K562 (cell line): ENCODE measurements at regions not wholly inside any gene's neighbourhood (a gene's known extent, or its start where the extent isn't known, plus 50 kb on each side); places are given as distances from the start of the nearest gene placed in this dataset.

ENCODE experiments used
- GTF2F1 ChIP-seq: IDR thresholded peaks from 2 replicates; pipeline ENCODE4 v1.6.1; 2011; ENCODE audit warnings: low read depth, low read length, improper control_type of control experiment
- PRPF4 ChIP-seq: fragments of 200-400 bp; formaldehyde crosslinking; IDR thresholded peaks from one replicate; pipeline ENCODE4 v1.6.1; 2017; ENCODE audit warnings: low read length, low read depth, mild to moderate bottlenecking; ENCODE audit not compliant: insufficient read depth, poor library complexity, severe bottlenecking

DNA sequence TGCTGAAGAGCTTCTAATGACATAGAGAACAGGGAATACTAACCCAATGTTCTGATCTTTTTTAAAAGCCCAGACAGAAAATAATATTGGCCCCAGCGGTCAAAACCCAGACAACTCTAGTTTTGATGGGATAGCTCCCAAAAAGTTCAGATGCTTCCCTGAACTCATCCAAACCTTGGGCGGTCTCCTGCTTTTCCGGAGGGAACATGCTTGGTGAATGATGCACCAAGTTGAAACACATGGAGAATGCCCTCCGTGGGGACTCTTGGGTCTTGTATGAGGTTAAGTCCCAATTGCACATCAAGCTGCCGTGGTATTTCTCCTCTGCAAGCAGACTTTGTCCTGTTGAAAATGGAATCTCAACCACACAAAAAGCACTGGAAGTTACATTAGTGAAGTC, 120.7 kb upstream of the CTAGE1 start:
- TF ChIP-seq GTF2F1 (no peak), PRPF4 (no peak)
